ENCODE measurements at regions not wholly inside any gene's neighbourhood (a gene's known extent, or its start where the extent isn't known, plus 50 kb on each side); places are given as distances from the start of the nearest gene placed in this dataset.

DNA sequence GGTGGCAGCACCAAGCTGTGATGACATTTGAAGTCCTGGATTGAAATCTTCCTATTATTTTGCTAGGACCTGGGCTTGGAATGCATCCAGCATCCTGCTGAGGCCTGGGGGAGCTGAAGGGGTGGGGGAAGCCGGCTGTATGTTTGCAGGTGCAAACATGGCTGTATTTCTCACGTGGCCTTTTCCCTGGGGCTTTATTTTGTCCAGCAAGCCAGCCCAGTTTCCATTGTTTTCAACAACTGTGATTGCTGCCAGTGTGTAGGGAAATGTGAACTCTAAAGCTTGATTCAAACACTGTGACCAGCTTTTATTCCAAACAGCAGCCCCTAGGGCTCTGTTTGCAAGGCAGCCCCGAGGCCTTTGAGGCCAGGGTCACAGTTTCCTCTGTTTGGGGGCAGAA is 683.0 kb downstream of the DHX35 start:
- no peak for TF ChIP-seq CTCF (IDR thresholded peaks at IDR 0.05; ENCODE audit: control extremely low read depth in 1 of 3, insufficient read depth in 1 of 3, low read depth in 1 of 3, low read length in 3 of 3)
- no peak for TF ChIP-seq POLR2AphosphoS5 (IDR thresholded peaks at IDR 0.05; ENCODE audit: low read depth, low read length)
- TF ChIP-seq CEBPB (IDR thresholded peaks at IDR 0.05; ENCODE audit: low read depth, low read length) = no peak
- TF ChIP-seq, protein P1, sequence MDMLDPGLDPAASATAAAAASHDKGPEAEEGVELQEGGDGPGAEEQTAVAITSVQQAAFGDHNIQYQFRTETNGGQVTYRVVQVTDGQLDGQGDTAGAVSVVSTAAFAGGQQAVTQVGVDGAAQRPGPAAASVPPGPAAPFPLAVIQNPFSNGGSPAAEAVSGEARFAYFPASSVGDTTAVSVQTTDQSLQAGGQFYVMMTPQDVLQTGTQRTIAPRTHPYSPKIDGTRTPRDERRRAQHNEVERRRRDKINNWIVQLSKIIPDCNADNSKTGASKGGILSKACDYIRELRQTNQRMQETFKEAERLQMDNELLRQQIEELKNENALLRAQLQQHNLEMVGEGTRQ (IDR thresholded peaks at IDR 0.05; ENCODE audit: low read length) = no peak
- TF ChIP-seq POLR2A (IDR thresholded peaks at IDR 0.05; ENCODE audit: control extremely low read depth in 1 of 2, low read depth in 2 of 2, low read length in 2 of 2) = no peak
- no peak for TF ChIP-seq EP300 (IDR thresholded peaks at IDR 0.05; ENCODE audit: borderline replicate concordance in 1 of 2, low read depth in 2 of 2, low read length in 2 of 2)
- no peak for TF ChIP-seq EGR1 (IDR thresholded peaks at IDR 0.05; ENCODE audit: borderline replicate concordance, low read depth, low read length)
- no peak for TF ChIP-seq CHD2 (IDR thresholded peaks at IDR 0.05; ENCODE audit: low read length)
- TF ChIP-seq SIX5 (IDR thresholded peaks at IDR 0.05; ENCODE audit: low read depth, low read length) = no peak
- no peak for TF ChIP-seq HDAC2 (IDR thresholded peaks at IDR 0.05; ENCODE audit: borderline replicate concordance in 1 of 2, low read depth in 2 of 2, low read length in 2 of 2)
- TF ChIP-seq EZH2 (IDR thresholded peaks at IDR 0.05; ENCODE audit: low read depth, low read length, severe bottlenecking) = no peak
